ENCODE measurements at regions not wholly inside any gene's neighbourhood (a gene's known extent, or its start where the extent isn't known, plus 50 kb on each side); places are given as distances from the start of the nearest gene placed in this dataset.

DNA sequence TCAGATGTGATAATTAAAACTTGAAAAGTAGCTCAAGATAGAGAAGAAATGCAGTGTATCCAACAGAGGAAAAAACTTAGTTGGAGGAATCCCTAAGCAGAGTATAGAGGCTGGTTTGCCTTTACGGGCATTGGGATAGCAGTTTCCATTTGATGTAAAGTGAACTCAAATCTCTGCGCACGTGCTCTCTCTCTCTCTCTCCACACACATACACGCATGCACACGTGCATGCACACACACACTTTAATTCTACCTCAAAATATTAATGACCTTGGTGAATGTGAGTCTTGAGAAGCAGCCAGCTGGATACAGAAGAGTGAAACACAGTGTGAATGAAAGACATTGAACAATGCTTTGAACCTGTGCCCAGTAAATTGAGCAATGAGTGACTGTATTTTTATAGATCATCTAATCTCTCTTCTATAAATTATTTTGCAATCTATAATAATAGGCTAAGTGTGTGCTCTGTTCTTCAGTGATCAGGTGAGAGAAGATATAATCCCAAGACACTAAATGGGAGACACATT, 247.7 kb upstream of the FAM83B start:
- Histone ChIP-seq H3K4me1 (ENCODE audit: control insufficient read depth in 3 of 3, insufficient read depth in 3 of 3, low read length in 3 of 3) (no peaks in the 10 kb centered on the region), H3K4me3 (ENCODE audit: low read length in 3 of 3) (no peak overlapping the region), H3K27ac (ENCODE audit: low read depth, low read length) (no peak overlapping the region), H3K36me3 (ENCODE audit: control insufficient read depth in 3 of 3, insufficient read depth in 3 of 3, low read length in 3 of 3) (no peaks in the 10 kb centered on the region), H3K9me3 (ENCODE audit: control insufficient read depth in 3 of 3, low read length in 3 of 3) (no peaks in the 10 kb centered on the region), H3K27me3 (ENCODE audit: control insufficient read depth in 3 of 3, insufficient read depth in 3 of 3, low read length in 3 of 3) (no peaks in the 10 kb centered on the region), H3K9ac (ENCODE audit: low read depth in 1 of 3, low read length in 3 of 3) (no peak overlapping the region)

DNA sequence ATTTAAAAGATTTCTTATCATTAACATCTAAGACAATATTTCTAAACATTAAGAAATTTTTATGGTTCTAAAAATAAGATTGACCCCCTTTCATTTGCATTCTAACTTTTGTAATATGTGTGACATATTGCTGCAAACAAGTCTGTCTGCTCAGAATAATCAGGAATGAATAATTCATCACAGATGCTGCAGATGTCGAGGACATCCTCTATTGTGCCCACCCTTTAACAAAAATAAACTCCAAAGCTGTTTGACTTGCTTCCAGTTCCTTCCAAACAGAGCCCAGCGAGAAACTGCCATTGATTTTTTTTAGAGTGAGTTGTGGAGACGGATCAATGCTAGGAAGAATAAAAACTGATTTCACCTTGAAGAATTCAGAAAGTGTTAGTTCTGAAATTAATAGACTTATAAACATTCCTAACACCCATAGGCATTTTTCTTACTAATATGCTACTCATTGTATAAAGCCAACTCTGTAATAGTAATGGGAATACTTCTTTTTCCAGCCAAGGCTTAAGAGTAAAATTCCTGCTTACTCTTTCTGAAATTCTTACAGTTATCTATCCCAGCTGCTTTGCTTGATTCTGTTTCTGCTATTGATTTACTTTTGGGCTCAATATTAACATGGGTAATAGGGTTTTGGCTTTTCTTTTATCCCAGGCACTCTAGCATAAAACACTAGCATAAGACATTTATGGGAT, 244.8 kb upstream of the FAM83B start:
- no peak overlapping the region for H3K27ac ChIP-seq (ENCODE audit: low read depth, low read length)
- H3K4me1 ChIP-seq (ENCODE audit: control insufficient read depth in 3 of 3, insufficient read depth in 3 of 3, low read length in 3 of 3), result no peaks in the 10 kb centered on the region
- no peaks in the 10 kb centered on the region for H3K9me3 ChIP-seq (ENCODE audit: control insufficient read depth in 3 of 3, low read length in 3 of 3)
- H3K36me3 ChIP-seq (ENCODE audit: control insufficient read depth in 3 of 3, insufficient read depth in 3 of 3, low read length in 3 of 3), result no peaks in the 10 kb centered on the region
- H3K9ac ChIP-seq (ENCODE audit: low read depth in 1 of 3, low read length in 3 of 3), result no peak overlapping the region
- no peak overlapping the region for H3K4me3 ChIP-seq (ENCODE audit: low read length in 3 of 3)
- H3K27me3 ChIP-seq (ENCODE audit: control insufficient read depth in 3 of 3, insufficient read depth in 3 of 3, low read length in 3 of 3), result no peaks in the 10 kb centered on the region

DNA sequence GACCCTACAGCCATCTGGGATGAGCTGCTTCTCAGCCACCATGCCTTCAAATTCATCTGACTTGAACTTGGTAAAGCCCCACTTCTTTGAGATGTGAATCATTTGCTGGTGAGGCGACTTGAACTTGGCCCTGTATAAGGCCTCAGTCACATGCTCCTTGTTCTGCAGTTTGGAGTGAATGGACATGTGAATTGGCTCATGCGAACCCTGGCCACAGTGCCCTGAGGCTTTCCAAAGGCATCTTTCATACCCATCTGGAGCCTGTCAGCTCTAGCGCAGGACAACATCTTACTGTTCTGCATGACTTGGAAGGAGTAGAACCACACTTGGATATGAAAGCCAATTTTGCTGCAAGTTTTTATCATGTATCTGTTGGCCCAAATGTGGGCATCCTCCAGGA, 244.0 kb upstream of the FAM83B start:
- Histone ChIP-seq H3K27me3 (ENCODE audit: control insufficient read depth in 3 of 3, insufficient read depth in 3 of 3, low read length in 3 of 3) (no peaks in the 10 kb centered on the region), H3K9me3 (ENCODE audit: control insufficient read depth in 3 of 3, low read length in 3 of 3) (no peaks in the 10 kb centered on the region), H3K36me3 (ENCODE audit: control insufficient read depth in 3 of 3, insufficient read depth in 3 of 3, low read length in 3 of 3) (no peaks in the 10 kb centered on the region), H3K4me3 (ENCODE audit: low read length in 3 of 3) (no peak overlapping the region), H3K9ac (ENCODE audit: low read depth in 1 of 3, low read length in 3 of 3) (no peak overlapping the region), H3K27ac (ENCODE audit: low read depth, low read length) (no peak overlapping the region), H3K4me1 (ENCODE audit: control insufficient read depth in 3 of 3, insufficient read depth in 3 of 3, low read length in 3 of 3) (no peaks in the 10 kb centered on the region)

DNA sequence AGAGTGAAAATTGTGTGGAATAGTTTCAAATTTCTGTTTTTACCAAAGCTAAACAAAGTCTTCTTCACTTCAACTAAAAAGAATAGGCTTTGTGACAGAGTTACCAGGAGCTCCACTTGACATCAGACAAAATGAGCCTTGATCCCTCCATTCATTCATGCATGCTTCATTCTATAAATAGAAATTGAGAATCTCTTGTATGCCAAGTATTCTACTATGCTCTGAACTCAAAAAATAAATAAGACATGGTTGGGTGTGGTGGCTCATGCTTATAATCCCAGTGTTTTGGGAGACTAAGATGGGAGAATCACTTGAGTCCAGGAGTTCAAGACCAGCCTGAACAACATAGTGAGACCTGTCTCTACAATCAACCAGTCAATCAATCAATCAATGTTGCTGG, 236.6 kb upstream of the FAM83B start:
- no peak overlapping the region for H3K27ac ChIP-seq (ENCODE audit: low read depth, low read length)
- H3K9me3 ChIP-seq (ENCODE audit: control insufficient read depth in 3 of 3, low read length in 3 of 3), result no peaks in the 10 kb centered on the region

DNA sequence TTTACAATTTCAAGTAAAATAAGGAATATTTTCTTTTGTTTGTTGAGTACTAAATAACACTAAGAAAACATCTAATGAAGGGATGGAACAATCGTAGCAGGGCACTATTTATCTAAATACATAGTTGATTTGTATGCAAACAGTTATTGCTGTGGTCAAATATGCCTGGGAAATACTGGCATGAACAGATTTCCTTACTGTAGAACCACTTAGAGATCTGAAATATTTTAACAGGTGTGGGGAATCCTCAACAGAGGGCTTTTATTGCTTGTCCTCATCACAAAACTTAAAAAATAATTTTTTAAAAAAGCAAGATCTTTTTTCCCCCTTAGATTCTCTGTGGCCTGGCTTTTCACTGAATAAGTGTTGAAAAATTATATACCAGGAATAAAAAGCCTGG, 233.0 kb upstream of the FAM83B start:
- H3K27ac ChIP-seq (ENCODE audit: low read depth, low read length), result no peak overlapping the region
- no peaks in the 10 kb centered on the region for H3K9me3 ChIP-seq (ENCODE audit: control insufficient read depth in 3 of 3, low read length in 3 of 3)
- no peaks in the 10 kb centered on the region for H3K27me3 ChIP-seq (ENCODE audit: control insufficient read depth in 3 of 3, insufficient read depth in 3 of 3, low read length in 3 of 3)
- H3K36me3 ChIP-seq (ENCODE audit: control insufficient read depth in 3 of 3, insufficient read depth in 3 of 3, low read length in 3 of 3), result no peaks in the 10 kb centered on the region
- no peak overlapping the region for H3K4me3 ChIP-seq (ENCODE audit: low read length in 3 of 3)
- H3K9ac ChIP-seq (ENCODE audit: low read depth in 1 of 3, low read length in 3 of 3), result no peak overlapping the region
- H3K4me1 ChIP-seq (ENCODE audit: control insufficient read depth in 3 of 3, insufficient read depth in 3 of 3, low read length in 3 of 3), result peaks cover 0 to 8% (median 3%) of the 10 kb centered on the region in 3 donors

More for the DNA sequence above, 236.6 kb upstream of the FAM83B start:
- no peaks in the 10 kb centered on the region for H3K27me3 ChIP-seq (ENCODE audit: control insufficient read depth in 3 of 3, insufficient read depth in 3 of 3, low read length in 3 of 3)
- H3K9ac ChIP-seq (ENCODE audit: low read depth in 1 of 3, low read length in 3 of 3), result no peak overlapping the region
- H3K4me1 ChIP-seq (ENCODE audit: control insufficient read depth in 3 of 3, insufficient read depth in 3 of 3, low read length in 3 of 3), result peaks cover 0 to 5% (median 3%) of the 10 kb centered on the region in 3 donors
- no peak overlapping the region for H3K4me3 ChIP-seq (ENCODE audit: low read length in 3 of 3)
- H3K36me3 ChIP-seq (ENCODE audit: control insufficient read depth in 3 of 3, insufficient read depth in 3 of 3, low read length in 3 of 3), result no peaks in the 10 kb centered on the region

DNA sequence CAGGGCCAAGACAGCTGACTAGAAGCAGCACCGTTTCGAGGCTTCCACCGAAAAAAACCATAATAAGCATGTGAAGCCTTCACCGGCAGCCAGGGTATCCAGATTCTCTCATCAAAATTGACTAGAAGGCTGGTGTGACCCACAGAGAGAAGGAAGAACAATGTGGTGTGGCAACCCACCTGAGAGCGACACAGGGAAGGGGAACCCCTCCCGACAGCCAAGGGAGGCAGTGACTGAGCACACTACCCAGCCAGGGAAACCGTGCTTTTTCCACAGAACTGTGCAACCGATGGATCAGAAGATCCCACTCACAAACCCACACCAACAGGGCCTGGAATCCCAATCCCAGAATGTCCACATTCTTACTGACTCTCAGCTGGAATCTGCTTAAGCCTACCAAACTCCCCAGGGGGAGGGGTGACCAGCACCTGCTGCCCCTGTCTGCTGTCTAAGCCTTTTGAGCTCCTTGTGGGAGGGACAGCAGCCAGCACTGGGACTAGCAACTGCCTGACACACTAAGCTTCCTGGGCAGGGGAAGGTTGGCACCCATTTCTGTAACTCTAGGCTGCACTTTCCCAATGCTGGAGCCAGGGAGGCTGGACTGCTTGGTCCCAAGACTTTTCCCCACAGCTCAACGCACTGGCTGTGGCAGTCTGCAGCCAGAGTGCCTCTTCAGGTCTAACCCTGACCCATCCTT, 231.9 kb upstream of the FAM83B start:
- no peaks in the 10 kb centered on the region for H3K36me3 ChIP-seq (ENCODE audit: control insufficient read depth in 3 of 3, insufficient read depth in 3 of 3, low read length in 3 of 3)
- H3K9me3 ChIP-seq (ENCODE audit: control insufficient read depth in 3 of 3, low read length in 3 of 3), result no peaks in the 10 kb centered on the region
- H3K9ac ChIP-seq (ENCODE audit: low read depth in 1 of 3, low read length in 3 of 3), result no peak overlapping the region
- no peak overlapping the region for H3K27ac ChIP-seq (ENCODE audit: low read depth, low read length)
- H3K27me3 ChIP-seq (ENCODE audit: control insufficient read depth in 3 of 3, insufficient read depth in 3 of 3, low read length in 3 of 3), result no peaks in the 10 kb centered on the region
- no peak overlapping the region for H3K4me3 ChIP-seq (ENCODE audit: low read length in 3 of 3)
- peaks cover 0 to 8% (median 3%) of the 10 kb centered on the region in 3 donors for H3K4me1 ChIP-seq (ENCODE audit: control insufficient read depth in 3 of 3, insufficient read depth in 3 of 3, low read length in 3 of 3)

DNA sequence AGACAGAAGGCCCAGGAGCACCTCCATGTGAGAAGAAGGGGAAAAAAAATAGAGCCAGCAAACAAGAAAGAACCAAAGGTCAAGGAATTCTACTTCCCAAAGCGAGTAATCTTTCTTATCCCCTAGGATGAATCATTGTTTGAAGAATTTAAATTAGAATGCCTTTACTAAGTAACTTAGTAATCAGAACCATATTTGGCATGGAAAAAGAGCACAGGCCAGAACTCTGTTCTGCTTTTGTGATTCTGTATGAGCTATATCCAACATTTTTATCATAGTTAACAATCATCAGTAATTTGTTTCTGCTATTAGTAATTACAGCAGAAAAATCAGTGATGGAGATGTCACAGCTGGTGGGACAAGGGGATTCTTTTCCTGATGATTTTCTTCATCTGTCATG, 228.8 kb upstream of the FAM83B start:
- H3K9ac ChIP-seq (ENCODE audit: low read depth in 1 of 3, low read length in 3 of 3), result no peak overlapping the region
- no peaks in the 10 kb centered on the region for H3K9me3 ChIP-seq (ENCODE audit: control insufficient read depth in 3 of 3, low read length in 3 of 3)
- H3K4me1 ChIP-seq (ENCODE audit: control insufficient read depth in 3 of 3, insufficient read depth in 3 of 3, low read length in 3 of 3), result peaks cover 0 to 8% (median 3%) of the 10 kb centered on the region in 3 donors
- no peak overlapping the region for H3K4me3 ChIP-seq (ENCODE audit: low read length in 3 of 3)
- no peaks in the 10 kb centered on the region for H3K36me3 ChIP-seq (ENCODE audit: control insufficient read depth in 3 of 3, insufficient read depth in 3 of 3, low read length in 3 of 3)
- no peak overlapping the region for H3K27ac ChIP-seq (ENCODE audit: low read depth, low read length)
- no peaks in the 10 kb centered on the region for H3K27me3 ChIP-seq (ENCODE audit: control insufficient read depth in 3 of 3, insufficient read depth in 3 of 3, low read length in 3 of 3)

DNA sequence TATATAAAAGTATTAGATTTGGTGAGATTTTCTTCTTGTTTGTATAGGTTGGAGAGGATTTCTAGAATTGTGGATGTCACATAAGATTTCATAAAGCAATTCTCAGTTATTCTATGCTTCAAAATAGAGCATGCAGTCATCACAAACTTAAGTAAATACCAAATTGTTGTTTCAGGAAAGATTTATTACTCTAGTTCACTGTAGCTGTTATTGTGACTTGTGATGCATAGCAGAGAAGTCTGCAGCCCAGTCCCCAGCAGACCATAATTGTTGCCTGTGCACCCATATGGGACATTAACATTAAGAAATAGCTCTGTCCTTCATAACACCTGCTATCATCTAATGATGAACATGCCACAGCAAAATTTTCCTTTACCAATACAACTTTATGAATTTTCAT, 228.0 kb upstream of the FAM83B start:
- no peaks in the 10 kb centered on the region for H3K27me3 ChIP-seq (ENCODE audit: control insufficient read depth in 3 of 3, insufficient read depth in 3 of 3, low read length in 3 of 3)
- H3K9me3 ChIP-seq (ENCODE audit: control insufficient read depth in 3 of 3, low read length in 3 of 3), result no peaks in the 10 kb centered on the region
- no peak overlapping the region for H3K4me3 ChIP-seq (ENCODE audit: low read length in 3 of 3)
- H3K9ac ChIP-seq (ENCODE audit: low read depth in 1 of 3, low read length in 3 of 3), result no peak overlapping the region
- H3K36me3 ChIP-seq (ENCODE audit: control insufficient read depth in 3 of 3, insufficient read depth in 3 of 3, low read length in 3 of 3), result no peaks in the 10 kb centered on the region
- H3K4me1 ChIP-seq (ENCODE audit: control insufficient read depth in 3 of 3, insufficient read depth in 3 of 3, low read length in 3 of 3), result peaks cover 0 to 8% (median 3%) of the 10 kb centered on the region in 3 donors
- H3K27ac ChIP-seq (ENCODE audit: low read depth, low read length), result no peak overlapping the region

DNA sequence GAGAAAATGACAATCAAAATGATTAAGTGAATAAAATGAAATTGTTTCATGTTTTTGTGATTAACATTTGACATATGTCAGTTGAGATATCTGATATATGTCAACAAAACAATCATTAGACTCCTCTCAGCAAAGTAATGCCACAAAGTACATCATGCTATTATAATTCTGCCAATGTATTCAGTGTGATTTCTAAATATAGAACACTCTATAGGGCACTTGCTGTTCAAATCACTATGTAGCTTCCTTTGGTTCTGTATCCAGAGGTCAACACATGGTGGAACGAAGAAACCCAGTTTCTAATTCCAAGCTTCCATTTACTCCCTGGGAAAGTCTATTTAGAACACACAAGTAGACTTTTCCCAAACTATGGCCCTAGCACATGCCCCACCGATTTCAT, 227.5 kb upstream of the FAM83B start:
- no peak overlapping the region for H3K4me3 ChIP-seq (ENCODE audit: low read length in 3 of 3)
- H3K9me3 ChIP-seq (ENCODE audit: control insufficient read depth in 3 of 3, low read length in 3 of 3), result no peaks in the 10 kb centered on the region
- H3K36me3 ChIP-seq (ENCODE audit: control insufficient read depth in 3 of 3, insufficient read depth in 3 of 3, low read length in 3 of 3), result no peaks in the 10 kb centered on the region
- no peak overlapping the region for H3K9ac ChIP-seq (ENCODE audit: low read depth in 1 of 3, low read length in 3 of 3)
- no peaks in the 10 kb centered on the region for H3K27me3 ChIP-seq (ENCODE audit: control insufficient read depth in 3 of 3, insufficient read depth in 3 of 3, low read length in 3 of 3)
- H3K27ac ChIP-seq (ENCODE audit: low read depth, low read length), result no peak overlapping the region
- peaks cover 0 to 8% (median 3%) of the 10 kb centered on the region in 3 donors for H3K4me1 ChIP-seq (ENCODE audit: control insufficient read depth in 3 of 3, insufficient read depth in 3 of 3, low read length in 3 of 3)

DNA sequence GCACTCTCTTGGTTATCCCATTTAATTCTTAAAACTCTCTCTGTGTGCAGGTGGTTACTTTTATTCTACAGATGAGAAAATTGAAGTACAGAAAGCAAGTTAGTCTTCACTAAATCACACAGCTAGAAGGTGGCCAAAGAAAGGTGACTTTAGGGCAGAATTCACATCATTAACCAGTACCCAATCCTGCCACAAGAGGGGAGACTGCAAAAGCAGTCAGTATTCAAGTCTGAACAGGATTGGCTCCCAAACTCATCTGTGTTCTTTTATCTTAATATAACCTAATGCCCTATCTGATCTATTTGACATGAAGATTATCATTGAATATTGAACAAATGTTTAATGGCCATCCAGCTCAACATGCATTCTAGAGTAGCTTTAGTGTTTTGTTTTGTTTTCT, 225.3 kb upstream of the FAM83B start:
- no peaks in the 10 kb centered on the region for H3K36me3 ChIP-seq (ENCODE audit: control insufficient read depth in 3 of 3, insufficient read depth in 3 of 3, low read length in 3 of 3)
- H3K4me3 ChIP-seq (ENCODE audit: low read length in 3 of 3), result no peak overlapping the region

More for the DNA sequence above, 225.3 kb upstream of the FAM83B start:
- Histone ChIP-seq H3K9me3 (ENCODE audit: control insufficient read depth in 3 of 3, low read length in 3 of 3) (no peaks in the 10 kb centered on the region), H3K27me3 (ENCODE audit: control insufficient read depth in 3 of 3, insufficient read depth in 3 of 3, low read length in 3 of 3) (no peaks in the 10 kb centered on the region), H3K9ac (ENCODE audit: low read depth in 1 of 3, low read length in 3 of 3) (no peak overlapping the region), H3K4me1 (ENCODE audit: control insufficient read depth in 3 of 3, insufficient read depth in 3 of 3, low read length in 3 of 3) (no peaks in the 10 kb centered on the region), H3K27ac (ENCODE audit: low read depth, low read length) (no peak overlapping the region)
